ENCODE measurements at regions not wholly inside any gene's neighbourhood (a gene's known extent, or its start where the extent isn't known, plus 50 kb on each side); places are given as distances from the start of the nearest gene placed in this dataset.

- no peak for DNase-seq
Observed at GRCh38 chr9:18358325-18358724, 115.6 kb upstream of the ADAMTSL1 start.

GRCh38 chr9:18359335-18359734, 114.6 kb upstream of the ADAMTSL1 start:
- no peak for DNase-seq

GRCh38 chr9:18360005-18360404, 113.9 kb upstream of the ADAMTSL1 start:
- DNase-seq, result no peak

- no peak for DNase-seq
Observed at GRCh38 chr9:18361646-18362045, 112.3 kb upstream of the ADAMTSL1 start.

- no peak for DNase-seq
Observed at GRCh38 chr9:18362166-18362565, 111.8 kb upstream of the ADAMTSL1 start.

- no peak for DNase-seq
Observed at GRCh38 chr9:18362901-18363685, 110.9 kb upstream of the ADAMTSL1 start.

GRCh38 chr9:18365651-18366050, 108.3 kb upstream of the ADAMTSL1 start:
- no peak for DNase-seq

- peak; percentile 3 to 11 for DNase-seq
Observed at GRCh38 chr9:18366184-18366583, 107.8 kb upstream of the ADAMTSL1 start.

- DNase-seq, result no peak
Observed at GRCh38 chr9:18368206-18368605, 105.7 kb upstream of the ADAMTSL1 start.

- no peak for DNase-seq
Observed at GRCh38 chr9:18371141-18371540, 102.8 kb upstream of the ADAMTSL1 start.

GRCh38 chr9:18371621-18372020, 102.3 kb upstream of the ADAMTSL1 start:
- no peak for DNase-seq

GRCh38 chr9:18379073-18379811, 94.7 kb upstream of the ADAMTSL1 start:
- DNase-seq, result no peak

- DNase-seq, result no peak
Observed at GRCh38 chr9:18382243-18382642, 91.7 kb upstream of the ADAMTSL1 start.

- peak; percentile 1 to 24 for DNase-seq
Observed at GRCh38 chr9:18384066-18384465, 89.9 kb upstream of the ADAMTSL1 start.

GRCh38 chr9:18385696-18386490, 88.1 kb upstream of the ADAMTSL1 start:
- DNase-seq, result no peak

- DNase-seq, result no peak
Observed at GRCh38 chr9:18390393-18390792, 83.6 kb upstream of the ADAMTSL1 start.

- peak; percentile 22 to 72 for DNase-seq
Observed at GRCh38 chr9:18393340-18394130, 80.4 kb upstream of the ADAMTSL1 start.

- DNase-seq, result no peak
Observed at GRCh38 chr9:18394847-18395351, 79.1 kb upstream of the ADAMTSL1 start.

- DNase-seq, result peak; percentile 1 to 13
Observed at GRCh38 chr9:18396102-18396728, 77.7 kb upstream of the ADAMTSL1 start.

- no peak for DNase-seq
Observed at GRCh38 chr9:18397076-18397475, 76.9 kb upstream of the ADAMTSL1 start.

- DNase-seq, result no peak
Observed at GRCh38 chr9:18398038-18398437, 75.9 kb upstream of the ADAMTSL1 start.
